GM19238 (cell line): ENCODE measurements at regions not wholly inside any gene's neighbourhood (a gene's known extent, or its start where the extent isn't known, plus 50 kb on each side); places are given as distances from the start of the nearest gene placed in this dataset.

Source experiments
- DNase-seq: peaks from one replicate; pipeline ENCODE4 v3.0.0; 2011; ENCODE audit warnings: low spot score; ENCODE audit not compliant: insufficient read length

GRCh38 chr6:19660123-19660910 is 176.9 kb upstream of the ID4 start:
- no peak for DNase-seq

GRCh38 chr6:19662911-19663310 is 174.3 kb upstream of the ID4 start:
- no peak for DNase-seq

- DNase-seq, result no peak
These were observed 173.7 kb upstream of the ID4 start for GRCh38 chr6:19663479-19663878.

GRCh38 chr6:19664050-19664449 is 173.1 kb upstream of the ID4 start:
- no peak for DNase-seq

- DNase-seq, result no peak
These were observed 172.1 kb upstream of the ID4 start for GRCh38 chr6:19664878-19665612.

- no peak for DNase-seq
These were observed 171.6 kb upstream of the ID4 start for GRCh38 chr6:19665613-19665909.

- DNase-seq, result no peak
These were observed 168.5 kb upstream of the ID4 start for GRCh38 chr6:19668710-19669109.

- no peak for DNase-seq
These were observed 168.0 kb upstream of the ID4 start for GRCh38 chr6:19669206-19669605.

- DNase-seq, result no peak
These were observed 154.3 kb upstream of the ID4 start for GRCh38 chr6:19682859-19683258.

- no peak for DNase-seq
These were observed 146.7 kb upstream of the ID4 start for GRCh38 chr6:19690325-19691075.

GRCh38 chr6:19691465-19692167 is 145.6 kb upstream of the ID4 start:
- DNase-seq, result no peak

- DNase-seq, result no peak
These were observed 144.5 kb upstream of the ID4 start for GRCh38 chr6:19692506-19693298.

- no peak for DNase-seq
These were observed 142.5 kb upstream of the ID4 start for GRCh38 chr6:19694697-19695096.

GRCh38 chr6:19697744-19698290 is 139.4 kb upstream of the ID4 start:
- DNase-seq, result no peak

GRCh38 chr6:19699932-19700331 is 137.2 kb upstream of the ID4 start:
- no peak for DNase-seq

GRCh38 chr6:19705606-19706005 is 131.6 kb upstream of the ID4 start:
- DNase-seq, result no peak

- no peak for DNase-seq
These were observed 125.0 kb upstream of the ID4 start for GRCh38 chr6:19712012-19712688.

GRCh38 chr6:19712998-19713397 is 124.2 kb upstream of the ID4 start:
- no peak for DNase-seq

- DNase-seq, result no peak
These were observed 123.8 kb upstream of the ID4 start for GRCh38 chr6:19713411-19713810.

GRCh38 chr6:19713984-19714383 is 123.2 kb upstream of the ID4 start:
- no peak for DNase-seq
